K562 (cell line): ENCODE measurements at regions not wholly inside any gene's neighbourhood (a gene's known extent, or its start where the extent isn't known, plus 50 kb on each side); places are given as distances from the start of the nearest gene placed in this dataset.

ENCODE experiments used
- ATAC-seq: fragments of 200-7000 bp; cut with Tn5 transposase; 3 replicates; pipeline ENCODE4 v1.9.1; 2020; ENCODE audit warnings: moderate library complexity
- BruUV-seq: library from RNA; stranded (reverse); fragments of 400-500 nt; replicated peaks from 2 replicates; lab custom pipeline; 2021; lab: Mats Ljungman, UMichigan
- CTCF ChIA-PET: fragments of 300-600 bp; formaldehyde crosslinking; extraction: SDS; loops from one replicate; lab custom pipeline; 2021; ENCODE audit warnings: low intra/inter-chr PET ratio; lab: Yijun Ruan, JAX
- POLR2A ChIA-PET: fragments of 300-600, 350-650 bp; sonication (Branson Sonifier 250); formaldehyde crosslinking; extraction: SDS; loops from one replicate; lab custom pipeline; 2021; ENCODE audit warnings: antibody characterized with exemption, inconsistent platforms; lab: Yijun Ruan, JAX
- DNase-seq, 4 experiments: peaks; one replicate each; pipeline versions ENCODE4 v3.0.0 to v3.0.0-alpha.2; 2011 to 2018; ENCODE audit warnings: low spot score in 3 of 4, mixed read lengths in 3 of 4; ENCODE audit errors: extremely low read depth in 1 of 4
- FAIRE-seq: peaks from 2 replicates; lab custom pipeline; 2011; peaks lifted over from hg19 to GRCh38; lab: Jason Lieb, UNC
- H2AFZ ChIP-seq: 2 replicates; pipeline ENCODE4 v1.6.0; 2011; ENCODE audit warnings: low read depth, low read length, control low read depth, inconsistent platforms
- H3K27ac ChIP-seq: fragments of 200-600 bp; 3 replicates; pipeline ENCODE4 v1.8.0; 2011; ENCODE audit warnings: low read depth, mild to moderate bottlenecking, control low read depth, inconsistent platforms, low read length, moderate library complexity, mixed read lengths; ENCODE audit errors: extremely low read depth
- H3K27me3 ChIP-seq, 2 experiments: fragments of 300-600 bp in 1 of 2; 2 replicates in 1 of 2; 3 replicates in 1 of 2; pipeline versions ENCODE4 v1.6.0 to v1.8.0; 2011; ENCODE audit warnings: inconsistent platforms in 2 of 2, low read length in 2 of 2, mild to moderate bottlenecking in 1 of 2, mixed read lengths in 1 of 2, moderate library complexity in 1 of 2; ENCODE audit not compliant: control insufficient read depth in 2 of 2, insufficient read depth in 2 of 2
- H3K36me3 ChIP-seq: fragments of 300-600 bp; 3 replicates; pipeline ENCODE4 v1.8.0; 2011; ENCODE audit warnings: mild to moderate bottlenecking, low read length, inconsistent platforms; ENCODE audit not compliant: control insufficient read depth, insufficient read depth
- H3K4me1 ChIP-seq, 2 experiments: fragments of 200-600 bp in 1 of 2; replicated peaks in 1 of 2; 2 replicates in 1 of 2; 3 replicates in 1 of 2; pipeline versions ENCODE4 v1.5.1 to v1.8.0; 2011; ENCODE audit warnings: inconsistent platforms in 2 of 2, low read length in 2 of 2, mild to moderate bottlenecking in 1 of 2, mixed read lengths in 1 of 2, moderate library complexity in 1 of 2; ENCODE audit not compliant: control insufficient read depth in 2 of 2, insufficient read depth in 2 of 2
- H3K4me2 ChIP-seq: 2 replicates; pipeline ENCODE4 v1.6.1; 2011; ENCODE audit warnings: low read length, control low read depth, inconsistent platforms, mixed read lengths; ENCODE audit not compliant: insufficient read depth
- H3K4me3 ChIP-seq: fragments of 200-600 bp; sonication (generic), shearing (Covaris generic); 2 replicates; pipeline ENCODE4 v1.5.1; 2016; ENCODE audit warnings: control low read depth, inconsistent platforms
- H3K79me2 ChIP-seq: fragments of 200-600 bp; 3 replicates; pipeline ENCODE4 v1.8.0; 2011; ENCODE audit warnings: low read length, inconsistent platforms; ENCODE audit not compliant: control insufficient read depth, insufficient read depth
- H3K9ac ChIP-seq, 2 experiments: 2 replicates each; pipeline versions ENCODE4 v1.6.0 to v1.6.1; 2011; ENCODE audit warnings: low read depth in 2 of 2, low read length in 2 of 2, control low read depth in 1 of 2, inconsistent platforms in 1 of 2, mild to moderate bottlenecking in 1 of 2, mixed read lengths in 1 of 2; ENCODE audit not compliant: insufficient read depth in 1 of 2
- H3K9me1 ChIP-seq: one replicate; pipeline ENCODE4 v1.6.0; 2011; ENCODE audit warnings: inconsistent platforms, mild to moderate bottlenecking, low read length, moderate library complexity; ENCODE audit not compliant: control insufficient read depth, insufficient read depth
- H3K9me3 ChIP-seq: replicated peaks from 2 replicates; pipeline ENCODE4 v1.5.1; 2011; ENCODE audit warnings: low read depth, low read length, inconsistent platforms; ENCODE audit not compliant: control insufficient read depth, insufficient read depth
- H4K20me1 ChIP-seq: replicated peaks from 2 replicates; pipeline ENCODE4 v1.6.1; 2011; ENCODE audit warnings: low read length, inconsistent platforms, mixed read lengths; ENCODE audit not compliant: control insufficient read depth, insufficient read depth
- ATF7 ChIP-seq: fragments of 450-650 bp; IDR thresholded peaks from 2 replicates; pipeline ENCODE4 v1.7.1; 2014; ENCODE audit warnings: mild to moderate bottlenecking, moderate library complexity
- CBFA2T2 ChIP-seq: fragments of 450-650 bp; conservative IDR thresholded peaks from 2 replicates; pipeline ENCODE4 v1.6.1; 2017; ENCODE audit warnings: mild to moderate bottlenecking
- CBFA2T3 ChIP-seq: fragments of 450-650 bp; IDR thresholded peaks from 2 replicates; pipeline ENCODE4 v1.6.1; 2017
- ELK1 ChIP-seq: sonication (generic); formaldehyde crosslinking; IDR thresholded peaks from 2 replicates; pipeline ENCODE4 v1.8.1; 2022; ENCODE audit warnings: missing genetic modification reagents
- GABPB1 ChIP-seq: sonication (generic); formaldehyde crosslinking; IDR thresholded peaks from 2 replicates; pipeline ENCODE4 v1.8.0; 2022; ENCODE audit warnings: mild to moderate bottlenecking, missing genetic modification reagents
- IRF9 ChIP-seq: fragments of 450-650 bp; IDR thresholded peaks from 2 replicates; pipeline ENCODE4 v1.6.1; 2016; ENCODE audit warnings: missing biosample characterization, missing genetic modification characterization
- MYNN ChIP-seq, 2 experiments: sonication (generic); formaldehyde crosslinking in 1 of 2; IDR thresholded peaks; 2 replicates each; pipeline versions ENCODE4 v1.5.0 to v1.6.1; 2016 to 2020; ENCODE audit warnings: antibody characterized with exemption in 1 of 2, missing genetic modification reagents in 1 of 2
- NEUROD1 ChIP-seq: fragments of 150-350 bp; IDR thresholded peaks from 2 replicates; pipeline ENCODE4 v1.6.1; 2014; ENCODE audit warnings: borderline replicate concordance, low read length, low read depth; ENCODE audit not compliant: partially characterized antibody
- POLR2AphosphoS5 ChIP-seq: IDR thresholded peaks from 2 replicates; pipeline ENCODE4 v1.6.1; 2011; ENCODE audit warnings: mild to moderate bottlenecking, low read depth, low read length, moderate library complexity; ENCODE audit not compliant: control insufficient read depth, insufficient read depth
- RNF219 ChIP-seq: fragments of 250-450 bp; sonication (Bioruptor Pico); IDR thresholded peaks from 2 replicates; pipeline ENCODE4 v1.5.0; 2022; ENCODE audit warnings: mild to moderate bottlenecking
- ZBTB17 ChIP-seq: fragments of 450-650 bp; formaldehyde crosslinking; IDR thresholded peaks from 2 replicates; pipeline ENCODE4 v1.4.0; 2020; ENCODE audit warnings: mild to moderate bottlenecking
- ZBTB33 ChIP-seq: sonication (generic); formaldehyde crosslinking; IDR thresholded peaks from 2 replicates; pipeline ENCODE4 v1.8.1; 2023; ENCODE audit warnings: mild to moderate bottlenecking, missing genetic modification reagents
- ZNF274 ChIP-seq: IDR thresholded peaks from 2 replicates; pipeline ENCODE4 v1.6.1; 2011; ENCODE audit warnings: low read depth, mild to moderate bottlenecking, low read length, moderate library complexity, borderline replicate concordance
- ZNF766 ChIP-seq: fragments of 200-800 bp; sonication (Bioruptor generic); conservative IDR thresholded peaks from 2 replicates; pipeline ENCODE4 v1.6.1; 2016; ENCODE audit warnings: missing genetic modification characterization, missing compliant biosample characterization
- WGBS: fragments of 100-300 bp; shearing (Covaris generic); methylation state at CpG from one replicate; pipeline ENCODE4 v1.1.6; 2016; ENCODE audit warnings: low coverage, mixed read lengths; ENCODE audit not compliant: insufficient coverage; ENCODE audit errors: missing lambda C conversion rate; 5-methylcytosine and 5-hydroxymethylcytosine counted together
- in situ Hi-C: fragments of 300-500 bp; cut with MboI; formaldehyde crosslinking; loops from 4 replicates; pipeline ENCODE4 v1.15.0; 2018; ENCODE audit warnings: inconsistent platforms, mixed read lengths
- intact Hi-C: fragments of 100-400 bp; cut with micrococcal nuclease; formaldehyde crosslinking; loops from 2 replicates; pipeline ENCODE4 v1.14.2; 2022

GRCh38 chr5:67378256-67378655, 181.7 kb upstream of the CD180 start:
- Histone ChIP-seq H3K27me3 (no peaks in the 10 kb centered on the region), H3K9ac (no peak overlapping the region), H3K36me3 (no peaks in the 10 kb centered on the region), H3K9me3 (no peaks in the 10 kb centered on the region), H3K9me1 (no peaks in the 10 kb centered on the region), H4K20me1 (no peaks in the 10 kb centered on the region), H3K4me3 (no peak overlapping the region), H3K27ac (no peak overlapping the region), H3K4me1 (no peaks in the 10 kb centered on the region), H3K4me2 (no peak overlapping the region), H3K79me2 (no peaks in the 10 kb centered on the region), H2AFZ (no peak overlapping the region)
- FAIRE-seq = no peak
- POLR2A ChIA-PET = no interaction called here
- in situ Hi-C loops (no loop called here), intact Hi-C loops (no loop called here)
- no TSS peak for BruUV-seq
- TF ChIP-seq CBFA2T2 (no peak), CBFA2T3 (no peak), POLR2AphosphoS5 (no peak), ATF7 (no peak), ZBTB33 (CRISPR knock-in tag) (no peak), MYNN (IDR thresholded peaks at IDR 0.05) (no peak), MYNN (CRISPR knock-in tag; IDR thresholded peaks at IDR 0.05) (no peak), ZBTB17 (no peak), ELK1 (CRISPR knock-in tag) (no peak), IRF9 (tag) (no peak), ZNF766 (CRISPR knock-in tag) (no peak), GABPB1 (no peak), ZNF274 (no peak), NEUROD1 (no peak), RNF219 (CRISPR knock-in tag) (no peak)
- CTCF ChIA-PET = no interaction called here
- WGBS = 0% methylated on average over 1 of the region's 1 CpG
- no peak for DNase-seq
- no peak for ATAC-seq
